Aorta (tissue), 5 donors: ENCODE measurements at regions not wholly inside any gene's neighbourhood (a gene's known extent, or its start where the extent isn't known, plus 50 kb on each side); places are given as distances from the start of the nearest gene placed in this dataset.

Experiments used
- ATAC-seq: fragments of 200-7000 bp; cut with Tn5 transposase; one replicate; pipeline ENCODE4 v1.9.1; 2022; ENCODE audit warnings: moderate library complexity; ENCODE audit not compliant: low FRiP score
- DNase-seq, 2 donors: peaks; one replicate each; pipeline ENCODE4 v3.0.0-alpha.2; 2020
- H3K27ac ChIP-seq, 2 donors: one replicate each; pipeline ENCODE4 v1.5.1; 2013; ENCODE audit warnings: low read length in 2 of 2, mild to moderate bottlenecking in 2 of 2, moderate library complexity in 2 of 2, control low read depth in 1 of 2, inconsistent platforms in 1 of 2, low read depth in 1 of 2
- H3K27me3 ChIP-seq, 2 donors: one replicate each; pipeline ENCODE4 v1.6.1; 2013; ENCODE audit warnings: control low read depth in 1 of 2, low read length in 1 of 2, mild to moderate bottlenecking in 1 of 2, moderate library complexity in 1 of 2; ENCODE audit not compliant: insufficient read depth in 2 of 2, control insufficient read depth in 1 of 2
- H3K36me3 ChIP-seq, 2 donors: one replicate each; pipeline ENCODE4 v1.6.1; 2013; ENCODE audit warnings: control low read depth in 1 of 2, low read length in 1 of 2, mild to moderate bottlenecking in 1 of 2; ENCODE audit not compliant: insufficient read depth in 2 of 2, control insufficient read depth in 1 of 2
- H3K4me1 ChIP-seq, 2 donors: one replicate each; pipeline ENCODE4 v1.6.1; 2013; ENCODE audit warnings: low read length in 2 of 2, control low read depth in 1 of 2, mild to moderate bottlenecking in 1 of 2, moderate library complexity in 1 of 2; ENCODE audit not compliant: insufficient read depth in 2 of 2, control insufficient read depth in 1 of 2
- H3K4me3 ChIP-seq, 2 donors: one replicate each; pipeline ENCODE4 v1.5.1; 2013; ENCODE audit warnings: low read length in 2 of 2, control low read depth in 1 of 2, mild to moderate bottlenecking in 1 of 2
- H3K9me3 ChIP-seq: one replicate; pipeline ENCODE4 v1.6.1; 2013; ENCODE audit warnings: mild to moderate bottlenecking, low read length; ENCODE audit not compliant: control insufficient read depth
- WGBS, 2 donors: extraction: QIAGEN DNeasy Blood & Tissue Kit; methylation state at CpG; one replicate each; pipeline ENCODE4 v1.1.7; 2013; 5-methylcytosine and 5-hydroxymethylcytosine counted together
- intact Hi-C, 2 donors: fragments of 100-400 bp; cut with DNase I; formaldehyde crosslinking; loops; one replicate each; pipeline versions ENCODE4 v1.14.2 to v1.15.0; 2022
- donor health status: healthy with polysubstance abuse.
- donor health status: Bipolar disorder and iron deficiency.
- donor health status: DM: no; HTN: no; CAD: no.
- donor health status: DM: no; HTN: no; CAD: no.
- donor health status: DM: yes; HTN: yes; CAD: no.

DNA sequence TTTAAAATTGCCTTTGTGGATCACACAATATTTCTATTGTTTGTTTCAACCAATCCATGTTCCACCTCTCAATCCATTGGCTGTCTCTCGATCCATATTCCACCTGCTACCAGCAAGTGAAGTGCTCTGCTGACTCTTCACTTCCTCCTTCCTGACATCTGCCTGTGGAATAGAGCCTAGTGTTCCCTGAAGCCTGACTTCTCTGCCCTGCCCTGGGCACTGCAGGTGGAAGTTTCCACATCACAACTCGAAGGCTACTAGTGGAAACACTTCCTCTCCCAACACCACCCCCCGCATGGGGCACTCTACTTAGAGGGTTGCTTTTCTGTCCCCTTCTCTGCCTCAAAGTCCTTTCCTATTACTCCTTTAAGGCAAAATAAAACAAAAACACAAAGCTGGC is 563.8 kb upstream of the IGFBP3 start:
- H3K36me3 ChIP-seq: no peaks in the 10 kb centered on the region

DNA sequence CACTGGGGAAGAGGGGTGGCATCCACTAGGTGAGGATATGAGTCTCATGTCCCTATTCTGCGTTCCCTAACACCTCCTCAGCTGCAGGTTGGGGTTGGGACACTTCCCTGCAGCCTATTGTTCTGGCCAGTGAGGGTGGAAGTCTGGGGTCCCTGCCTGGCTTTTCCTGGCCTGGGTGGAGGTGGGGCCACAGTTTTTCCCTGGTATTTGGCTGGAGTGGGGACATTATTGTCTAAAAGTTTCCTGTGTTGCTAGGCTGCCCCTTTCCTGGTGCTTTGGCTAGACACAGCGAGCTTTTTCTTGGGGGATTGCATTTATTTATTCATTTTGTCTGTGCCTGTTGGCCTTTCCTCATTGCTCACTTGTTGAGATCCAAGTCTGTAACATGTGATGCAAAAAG is 559.5 kb upstream of the IGFBP3 start:
- Histone ChIP-seq H3K4me3 (no peak overlapping the region), H3K9me3 (peaks cover 2% of the 10 kb centered on the region), H3K27me3 (no peaks in the 10 kb centered on the region), H3K4me1 (no peaks in the 10 kb centered on the region), H3K27ac (no peak overlapping the region), H3K36me3 (no peaks in the 10 kb centered on the region)
- no peak for ATAC-seq
- intact Hi-C loops: no loop called here
- WGBS, 2 donors: 91 to 92% methylated on average over 2 of the region's 2 CpGs
- no peak for DNase-seq

More for the DNA sequence above, 563.8 kb upstream of the IGFBP3 start:
- DNase-seq: no peak
- WGBS, 2 donors: 88 to 93% methylated on average over 3 of the region's 3 CpGs
- no peak for ATAC-seq
- Histone ChIP-seq H3K27ac (no peak overlapping the region), H3K9me3 (peaks cover 2% of the 10 kb centered on the region), H3K27me3 (no peaks in the 10 kb centered on the region), H3K4me3 (no peak overlapping the region), H3K4me1 (no peaks in the 10 kb centered on the region)
- intact Hi-C loops: no loop called here

DNA sequence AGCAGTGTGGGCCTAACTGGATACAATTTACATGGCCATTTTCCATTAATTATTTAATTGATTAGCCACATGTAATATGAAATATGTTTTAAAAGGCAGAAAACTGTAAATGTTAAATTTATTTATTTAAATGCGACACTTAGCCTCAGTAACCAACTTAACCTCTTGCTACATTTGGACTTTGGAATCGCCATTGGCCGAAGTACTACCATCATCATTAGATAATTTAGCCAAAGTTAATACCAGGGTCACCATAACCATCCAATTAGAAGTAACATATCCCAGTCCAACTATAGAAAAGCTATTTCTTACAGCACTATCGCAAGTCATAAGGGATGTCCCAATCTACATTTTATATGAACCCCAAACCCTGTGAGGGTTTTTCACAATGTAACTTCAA is 558.6 kb upstream of the IGFBP3 start:
- intact Hi-C loops: no loop called here
- no peaks in the 10 kb centered on the region for H3K27me3 ChIP-seq
- no peak for DNase-seq
- 98% methylated on average over 4 of the region's 4 CpGs for WGBS, 2 donors
- no peaks in the 10 kb centered on the region for H3K4me1 ChIP-seq
- no peak overlapping the region for H3K4me3 ChIP-seq
- no peaks in the 10 kb centered on the region for H3K9me3 ChIP-seq
- ATAC-seq: no peak
- H3K27ac ChIP-seq: no peak overlapping the region
- no peaks in the 10 kb centered on the region for H3K36me3 ChIP-seq

DNA sequence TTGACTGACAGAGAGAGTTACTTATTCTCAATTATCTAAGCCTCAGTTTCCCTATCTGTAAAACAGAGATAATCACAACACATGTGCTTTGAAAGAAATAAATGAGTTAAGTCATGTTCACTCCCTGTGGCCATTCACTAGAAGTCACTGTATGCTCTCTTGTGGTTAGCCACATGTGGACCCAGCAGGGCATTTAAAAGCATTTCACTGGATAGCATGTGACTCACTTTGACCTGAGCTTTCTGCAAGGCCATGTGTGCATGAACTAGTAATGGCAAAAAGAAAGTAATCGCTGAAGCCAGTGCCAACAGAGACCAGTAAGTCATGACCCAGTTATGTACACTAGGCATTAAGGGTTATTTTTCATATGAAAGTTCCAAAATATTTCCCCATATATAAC is 557.0 kb upstream of the IGFBP3 start:
- 87 to 96% methylated on average over 1 of the region's 1 CpG for WGBS, 2 donors
- Histone ChIP-seq H3K4me1 (no peaks in the 10 kb centered on the region), H3K27ac (no peak overlapping the region), H3K4me3 (no peak overlapping the region), H3K27me3 (no peaks in the 10 kb centered on the region), H3K36me3 (no peaks in the 10 kb centered on the region), H3K9me3 (no peaks in the 10 kb centered on the region)
- intact Hi-C loops: no loop called here
- no peak for ATAC-seq
- DNase-seq: no peak

DNA sequence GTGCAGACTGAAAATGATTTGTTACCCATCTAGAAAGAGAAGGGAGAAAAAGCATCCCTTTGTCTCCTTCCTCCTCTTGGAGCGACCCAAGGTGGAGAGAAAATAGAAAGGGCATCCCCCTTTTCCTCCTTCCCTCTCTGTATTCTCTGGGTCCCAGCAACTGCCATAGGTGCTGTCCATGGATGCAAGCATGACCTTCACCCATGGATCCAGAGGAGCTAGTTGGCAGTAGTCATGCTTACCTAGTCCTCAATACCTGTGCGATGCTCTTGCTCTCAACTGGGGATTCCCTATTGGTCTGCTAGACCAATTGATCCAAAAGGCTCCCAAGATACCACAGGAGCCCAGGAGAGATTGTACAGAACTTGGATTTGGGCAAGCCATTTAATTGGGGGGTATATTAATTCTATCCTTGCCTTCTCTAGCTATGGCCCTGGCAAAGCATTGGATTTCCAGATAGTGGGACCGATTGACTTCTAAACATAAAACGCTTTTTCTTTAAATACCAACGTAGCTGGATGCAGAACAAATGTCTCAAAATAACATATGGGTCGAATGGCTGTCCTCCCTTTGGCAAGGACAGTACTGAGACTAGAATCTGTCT is 547.8 kb upstream of the IGFBP3 start:
- Histone ChIP-seq H3K27ac (no peak overlapping the region), H3K9me3 (peaks cover 30% of the 10 kb centered on the region), H3K27me3 (no peaks in the 10 kb centered on the region), H3K4me1 (no peaks in the 10 kb centered on the region), H3K36me3 (no peaks in the 10 kb centered on the region), H3K4me3 (no peak overlapping the region)
- intact Hi-C loops: no loop called here
- 70 to 79% methylated on average over 6 of the region's 6 CpGs for WGBS, 2 donors
- ATAC-seq (no peak), DNase-seq (no peak)

DNA sequence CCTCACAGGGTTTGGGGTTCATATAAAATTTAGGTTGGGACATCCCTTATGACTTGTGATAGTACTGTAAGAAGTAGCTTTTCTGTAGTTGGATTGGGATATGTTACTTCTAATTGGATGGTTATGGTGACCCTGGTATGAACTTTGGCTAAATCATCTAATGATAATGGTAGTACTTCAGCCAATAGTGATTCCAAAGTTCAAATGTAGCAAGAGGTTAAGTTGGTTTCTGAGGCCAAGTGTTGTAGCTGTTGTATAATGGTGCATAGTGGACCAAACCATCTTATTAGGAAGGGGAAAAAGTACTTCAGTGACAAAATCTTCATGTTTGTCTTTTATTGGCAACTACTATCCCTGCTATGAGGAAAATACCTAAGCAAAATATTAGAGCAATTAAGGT is 542.1 kb upstream of the IGFBP3 start:
- Histone ChIP-seq H3K36me3 (no peaks in the 10 kb centered on the region), H3K9me3 (peaks cover 15% of the 10 kb centered on the region), H3K4me1 (no peaks in the 10 kb centered on the region), H3K4me3 (no peak overlapping the region), H3K27me3 (no peaks in the 10 kb centered on the region), H3K27ac (no peak overlapping the region)
- no peak for DNase-seq
- intact Hi-C loops: no loop called here
- ATAC-seq: no peak

DNA sequence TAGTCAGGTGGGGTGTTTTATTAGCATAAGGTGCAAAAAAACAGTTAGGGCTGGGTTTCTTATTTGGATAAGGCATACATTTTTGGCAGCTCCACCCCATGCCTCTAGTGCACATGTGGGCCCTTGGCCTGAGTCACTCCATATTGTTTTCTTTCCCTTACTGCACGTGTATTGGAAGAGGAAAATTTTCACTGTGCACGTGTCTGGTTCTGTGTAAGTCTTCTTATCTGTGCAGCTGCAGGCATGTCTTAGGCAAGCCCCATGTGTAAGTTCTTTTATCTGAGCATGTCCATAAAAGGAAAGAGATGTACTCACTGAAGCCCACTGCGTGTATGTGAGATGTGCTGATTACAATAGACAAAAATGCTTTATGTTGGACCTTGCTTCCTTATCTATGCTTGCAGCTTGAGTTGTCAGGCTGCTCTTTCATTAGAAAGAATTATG is 540.3 kb upstream of the IGFBP3 start:
- Histone ChIP-seq H3K9me3 (peaks cover 5% of the 10 kb centered on the region), H3K27me3 (no peaks in the 10 kb centered on the region)
- 86 to 93% methylated on average over 3 of the region's 3 CpGs for WGBS, 2 donors

DNA sequence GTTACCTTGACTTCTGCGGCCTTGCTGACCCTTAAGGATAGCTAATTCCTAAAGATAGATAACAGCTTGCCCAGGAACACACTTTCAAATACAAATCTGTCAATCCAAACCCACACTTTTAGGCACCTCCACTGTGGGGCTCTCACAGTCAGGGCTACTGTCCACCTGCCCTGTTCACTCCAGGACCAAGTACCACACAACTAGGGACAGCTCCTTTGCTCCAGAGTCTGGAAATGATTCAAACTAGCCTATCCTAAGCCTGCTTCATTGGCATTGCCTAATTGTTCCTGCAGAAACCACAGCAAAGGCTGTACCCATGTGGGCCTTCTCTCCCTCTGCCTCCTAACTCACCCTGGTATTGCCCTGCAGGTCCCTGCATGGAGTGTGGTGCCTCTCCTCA is 538.9 kb upstream of the IGFBP3 start:
- H3K4me3 ChIP-seq: no peak overlapping the region
- no peak for DNase-seq
- no peaks in the 10 kb centered on the region for H3K36me3 ChIP-seq
- no peak for ATAC-seq
- peaks cover 0 to 4% of the 10 kb centered on the region in 2 donors for H3K4me1 ChIP-seq
- H3K9me3 ChIP-seq: peaks cover 4% of the 10 kb centered on the region
- 96 to 100% methylated on average over 1 of the region's 1 CpG for WGBS, 2 donors
- intact Hi-C loops: loop anchor here (2.0 to 10.0 kb wide), 2 partner anchors 27 to 625 kb away; no protein-coding TSS in a partner anchor
- H3K27ac ChIP-seq: no peak overlapping the region
- no peaks in the 10 kb centered on the region for H3K27me3 ChIP-seq

More for the DNA sequence above, 540.3 kb upstream of the IGFBP3 start:
- ATAC-seq: no peak
- Histone ChIP-seq H3K4me3 (no peak overlapping the region), H3K27ac (no peak overlapping the region), H3K36me3 (no peaks in the 10 kb centered on the region), H3K4me1 (no peaks in the 10 kb centered on the region)
- DNase-seq: no peak
- intact Hi-C loops: no loop called here

DNA sequence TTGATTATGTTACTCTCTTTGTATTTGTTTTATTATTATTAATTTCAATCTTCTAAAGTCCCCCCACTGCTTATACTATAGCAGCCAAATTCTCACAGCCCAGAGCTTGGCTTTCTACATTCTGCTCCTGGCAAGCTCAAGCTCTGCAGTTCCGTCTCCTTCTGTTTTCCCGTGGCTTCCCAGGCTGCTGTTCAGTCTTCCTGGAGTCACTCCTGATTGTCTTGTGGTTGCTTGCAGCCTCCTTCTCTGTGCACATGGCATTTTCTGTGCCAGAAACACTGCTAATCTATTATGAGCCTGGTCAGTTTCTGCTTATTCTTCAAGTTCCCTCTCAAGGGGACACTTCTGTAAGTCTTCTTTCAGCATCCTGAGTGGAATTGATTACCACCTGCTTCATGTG is 533.7 kb upstream of the IGFBP3 start:
- Histone ChIP-seq H3K36me3 (no peaks in the 10 kb centered on the region), H3K9me3 (no peaks in the 10 kb centered on the region), H3K27me3 (no peaks in the 10 kb centered on the region), H3K27ac (no peak overlapping the region), H3K4me1 (peaks cover 0 to 4% of the 10 kb centered on the region in 2 donors), H3K4me3 (no peak overlapping the region)
- ATAC-seq (no peak), DNase-seq (no peak)
- WGBS, 2 donors: 4 to 6% methylated on average over 2 of the region's 2 CpGs
- intact Hi-C loops: loop anchor here in 1 of 2 donors (10.0 kb wide), 1 partner anchor 630 kb away; no protein-coding TSS in a partner anchor
